T-cell (primary cell): ENCODE measurements at regions not wholly inside any gene's neighbourhood (a gene's known extent, or its start where the extent isn't known, plus 50 kb on each side); places are given as distances from the start of the nearest gene placed in this dataset.

ENCODE experiments used
- ATAC-seq, 4 experiments: fragments of 200-7000 bp in 3 of 4; fragments of 150-1000 bp in 1 of 4; cut with Tn5 transposase; replicated peaks in 1 of 4; 1 replicate in 3 of 4; 2 replicates in 1 of 4; pipeline ENCODE4 v1.10.0; 2021; ENCODE audit warnings: moderate library complexity in 3 of 4, mild to moderate bottlenecking in 2 of 4, moderate number of reproducible peaks in 1 of 4
- CTCF ChIA-PET, 2 donors: fragments of 300-600 bp; sonication (Branson Sonifier 250); formaldehyde crosslinking; loops; one replicate each; lab custom pipeline; 2022; ENCODE audit warnings: antibody characterized with exemption in 2 of 2; lab: Charles Lee
- POLR2A ChIA-PET, 2 donors: fragments of 300-600 bp; sonication (Branson Sonifier 250); formaldehyde crosslinking; loops; one replicate each; lab custom pipeline; 2022; ENCODE audit warnings: antibody characterized with exemption in 2 of 2; lab: Charles Lee
- DNase-seq, 35 experiments: peaks; one replicate each; pipeline versions ENCODE4 v3.0.0 to v3.0.0-alpha.2; 2013 to 2023
- H3K27ac ChIP-seq: one replicate; pipeline ENCODE4 v1.5.1; 2013; ENCODE audit warnings: low read length
- H3K27me3 ChIP-seq, 2 experiments: replicated peaks in 1 of 2; 1 replicate in 1 of 2; 2 replicates in 1 of 2; pipeline versions ENCODE4 v1.6.1 to v1.7.0; 2013; ENCODE audit warnings: low read length in 1 of 2, mixed read lengths in 1 of 2; ENCODE audit not compliant: control insufficient read depth in 2 of 2, insufficient read depth in 2 of 2; ENCODE audit errors: extremely low read depth in 1 of 2
- H3K36me3 ChIP-seq, 2 donors: 1 replicate in 1 of 2; 2 replicates in 1 of 2; pipeline versions ENCODE4 v1.6.1 to v1.7.0; 2013; ENCODE audit warnings: low read length in 1 of 2; ENCODE audit not compliant: control insufficient read depth in 2 of 2, insufficient read depth in 1 of 2; ENCODE audit errors: extremely low read depth in 1 of 2
- H3K4me1 ChIP-seq, 2 experiments: 1 replicate in 1 of 2; 2 replicates in 1 of 2; pipeline versions ENCODE4 v1.6.1 to v1.7.0; 2013; ENCODE audit warnings: low read length in 2 of 2, mixed read lengths in 1 of 2; ENCODE audit not compliant: insufficient read depth in 2 of 2, control insufficient read depth in 1 of 2; ENCODE audit errors: extremely low read depth in 1 of 2
- H3K4me3 ChIP-seq, 2 donors: 1 replicate in 1 of 2; 2 replicates in 1 of 2; pipeline versions ENCODE4 v1.5.1 to v1.7.0; 2013; ENCODE audit warnings: mild to moderate bottlenecking in 2 of 2, low read length in 1 of 2, moderate library complexity in 1 of 2; ENCODE audit not compliant: control insufficient read depth in 1 of 2; ENCODE audit errors: extremely low read depth in 1 of 2
- H3K9me3 ChIP-seq: 2 replicates; pipeline ENCODE4 v1.7.0; 2013
- H3K27ac Mint-ChIP-seq, 2 donors: one replicate each; pipeline ENCODE4 v1.8.0; 2020 to 2021; ENCODE audit warnings: mild to moderate bottlenecking in 2 of 2, mixed read lengths in 2 of 2
- H3K27me3 Mint-ChIP-seq, 2 donors: one replicate each; pipeline ENCODE4 v1.8.0; 2021 to 2022; ENCODE audit warnings: mixed read lengths in 2 of 2
- H3K36me3 Mint-ChIP-seq: one replicate; pipeline ENCODE4 v1.8.0; 2021; ENCODE audit warnings: mixed read lengths
- H3K4me1 Mint-ChIP-seq, 3 donors: one replicate each; pipeline ENCODE4 v1.8.0; 2020 to 2022; ENCODE audit warnings: mixed read lengths in 3 of 3, mild to moderate bottlenecking in 1 of 3
- H3K4me3 Mint-ChIP-seq, 3 donors: one replicate each; pipeline ENCODE4 v1.8.0; 2020 to 2022; ENCODE audit warnings: mild to moderate bottlenecking in 3 of 3, mixed read lengths in 3 of 3, moderate library complexity in 3 of 3
- H3K9me3 Mint-ChIP-seq, 3 donors: one replicate each; pipeline ENCODE4 v1.8.0; 2020 to 2022; ENCODE audit warnings: mixed read lengths in 3 of 3
- WGBS: methylation state at CpG from one replicate; pipeline ENCODE4 v1.1.5; 2013; ENCODE audit warnings: missing lambda C conversion rate; ENCODE audit not compliant: insufficient coverage; 5-methylcytosine and 5-hydroxymethylcytosine counted together

DNA sequence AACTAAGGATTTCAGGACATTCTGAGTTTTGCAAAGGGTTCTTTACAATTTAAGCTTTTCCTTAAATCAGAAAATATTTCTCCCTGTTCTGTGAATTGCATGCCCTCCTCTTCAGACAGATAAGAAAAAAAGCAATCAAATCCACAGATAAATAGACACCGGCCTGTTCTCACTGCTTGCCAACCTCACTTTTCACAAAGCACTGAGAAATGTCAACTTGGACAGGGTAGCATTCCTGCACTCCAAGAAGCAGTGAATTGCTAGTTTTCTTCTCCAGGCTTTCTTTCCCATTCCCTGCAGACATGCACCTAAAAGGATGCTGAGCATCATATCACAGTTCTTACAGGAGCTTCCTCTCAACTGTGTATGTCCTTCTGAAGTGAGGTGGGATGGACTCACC is 226.0 kb downstream of the CHRM3 start:
- DNase-seq (no peak), ATAC-seq (no peak)
- Mint-ChIP-seq H3K27ac (no peak overlapping the region), H3K4me1 (no peaks in the 10 kb centered on the region), H3K27me3 (no peaks in the 10 kb centered on the region), H3K36me3 (no peaks in the 10 kb centered on the region), H3K4me3 (no peak overlapping the region), H3K9me3 (no peaks in the 10 kb centered on the region)
- ChIA-PET CTCF (no interaction called here), POLR2A (interaction anchor here in 1 of 2 donors (0.5 kb wide), 1 partner anchor 75 kb away, joined by 3 read pairs; no protein-coding TSS in a partner anchor)
- H3K27ac ChIP-seq, result no peak overlapping the region
- no peaks in the 10 kb centered on the region for H3K27me3 ChIP-seq
- H3K36me3 ChIP-seq, result no peaks in the 10 kb centered on the region
- no peaks in the 10 kb centered on the region for H3K4me1 ChIP-seq
- no peak overlapping the region for H3K4me3 ChIP-seq
- no peaks in the 10 kb centered on the region for H3K9me3 ChIP-seq
- 100% methylated on average over 1 of the region's 1 CpG for WGBS

DNA sequence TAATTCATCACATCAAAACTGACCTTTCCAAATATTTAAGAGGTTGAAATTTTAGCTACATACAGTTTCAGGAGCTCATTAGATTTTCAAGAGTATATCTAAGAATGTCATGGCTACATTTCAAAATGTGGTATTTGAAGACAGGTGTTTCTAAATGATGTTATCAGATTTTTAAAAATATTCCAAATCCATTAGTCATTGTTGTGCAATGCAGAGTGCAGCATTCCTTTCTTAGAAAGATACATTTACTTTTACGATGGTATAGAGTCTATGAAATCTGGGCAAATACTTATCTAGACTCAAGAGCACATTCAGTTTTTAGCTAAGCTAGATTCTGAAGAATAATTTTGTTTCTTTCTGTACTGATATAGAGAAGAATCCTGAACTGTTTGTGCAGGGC is 230.3 kb downstream of the CHRM3 start:
- H3K4me3 ChIP-seq, result no peak overlapping the region
- Mint-ChIP-seq H3K36me3 (no peaks in the 10 kb centered on the region), H3K27ac (no peak overlapping the region), H3K4me1 (no peaks in the 10 kb centered on the region), H3K4me3 (no peak overlapping the region), H3K27me3 (no peaks in the 10 kb centered on the region), H3K9me3 (no peaks in the 10 kb centered on the region)
- no peaks in the 10 kb centered on the region for H3K4me1 ChIP-seq
- H3K27ac ChIP-seq, result no peak overlapping the region
- H3K36me3 ChIP-seq, result no peaks in the 10 kb centered on the region
- ChIA-PET POLR2A (no interaction called here), CTCF (no interaction called here)
- no peaks in the 10 kb centered on the region for H3K9me3 ChIP-seq
- no peaks in the 10 kb centered on the region for H3K27me3 ChIP-seq
- ATAC-seq (no peak), DNase-seq (no peak)
- WGBS, result no CpG with 5 or more reads among the region's 1 CpG

DNA sequence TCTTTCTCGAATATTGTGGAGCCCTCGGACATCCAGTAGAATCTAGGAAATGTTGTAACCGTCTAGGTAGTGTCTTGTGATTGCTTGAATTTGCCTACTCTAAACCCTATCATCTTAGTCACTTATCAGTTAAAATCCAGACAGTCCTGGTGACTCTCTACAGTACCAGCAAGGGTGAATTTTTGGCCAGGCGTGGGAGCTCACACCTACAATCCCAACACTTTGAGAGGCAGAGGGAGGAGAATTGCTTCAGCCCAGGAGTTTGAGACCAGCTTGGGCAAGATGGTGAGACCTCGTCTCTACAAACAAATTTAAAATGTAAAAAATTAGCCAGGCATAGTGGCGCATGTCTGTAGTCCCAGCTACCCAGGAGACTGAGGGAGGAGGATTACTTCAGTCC is 230.9 kb downstream of the CHRM3 start:
- Mint-ChIP-seq H3K4me3 (no peak overlapping the region), H3K27me3 (no peaks in the 10 kb centered on the region), H3K27ac (no peak overlapping the region), H3K4me1 (no peaks in the 10 kb centered on the region), H3K36me3 (no peaks in the 10 kb centered on the region), H3K9me3 (peaks cover 0 to 5% (median 1%) of the 10 kb centered on the region in 3 donors)
- no peaks in the 10 kb centered on the region for H3K36me3 ChIP-seq
- ATAC-seq, result no peak
- WGBS, result no CpG with 5 or more reads among the region's 6 CpGs
- no peaks in the 10 kb centered on the region for H3K27me3 ChIP-seq
- ChIA-PET CTCF (no interaction called here), POLR2A (no interaction called here)
- H3K9me3 ChIP-seq, result no peaks in the 10 kb centered on the region
- no peak overlapping the region for H3K4me3 ChIP-seq
- DNase-seq, result no peak
- H3K4me1 ChIP-seq, result no peaks in the 10 kb centered on the region
- no peak overlapping the region for H3K27ac ChIP-seq

DNA sequence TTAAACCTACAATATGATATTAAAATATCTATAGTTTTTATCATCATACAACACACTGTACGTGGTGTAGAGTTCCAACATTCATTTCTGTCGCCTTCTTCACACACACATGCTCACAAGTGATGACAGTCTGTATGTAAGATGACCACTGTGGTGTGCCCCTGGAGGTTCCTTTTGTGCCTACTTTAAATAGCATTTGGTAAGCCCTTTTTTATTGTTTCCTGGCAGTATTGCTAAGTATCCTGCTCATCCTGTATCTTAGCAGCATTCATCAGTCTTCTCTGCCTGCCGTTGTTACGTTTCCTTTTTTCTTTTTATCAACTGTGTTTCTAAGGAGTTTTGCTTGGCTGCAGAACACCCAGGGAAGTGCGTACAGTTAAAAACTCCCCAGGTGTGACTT is 231.4 kb downstream of the CHRM3 start:
- H3K36me3 Mint-ChIP-seq, result no peaks in the 10 kb centered on the region
- no peaks in the 10 kb centered on the region for H3K9me3 ChIP-seq
- no peaks in the 10 kb centered on the region for H3K36me3 ChIP-seq
- no peaks in the 10 kb centered on the region for H3K27me3 ChIP-seq
- H3K9me3 Mint-ChIP-seq, result peaks cover 0 to 9% (median 4%) of the 10 kb centered on the region in 3 donors
- ChIA-PET POLR2A (no interaction called here), CTCF (no interaction called here)
- H3K4me3 ChIP-seq, result no peak overlapping the region
- no peaks in the 10 kb centered on the region for H3K27me3 Mint-ChIP-seq
- H3K27ac ChIP-seq, result no peak overlapping the region
- no peaks in the 10 kb centered on the region for H3K4me1 ChIP-seq
- DNase-seq, result no peak
- H3K27ac Mint-ChIP-seq, result no peak overlapping the region
- WGBS, result 100% methylated on average over 1 of the region's 5 CpGs
- no peak for ATAC-seq
- no peak overlapping the region for H3K4me3 Mint-ChIP-seq
- no peaks in the 10 kb centered on the region for H3K4me1 Mint-ChIP-seq

DNA sequence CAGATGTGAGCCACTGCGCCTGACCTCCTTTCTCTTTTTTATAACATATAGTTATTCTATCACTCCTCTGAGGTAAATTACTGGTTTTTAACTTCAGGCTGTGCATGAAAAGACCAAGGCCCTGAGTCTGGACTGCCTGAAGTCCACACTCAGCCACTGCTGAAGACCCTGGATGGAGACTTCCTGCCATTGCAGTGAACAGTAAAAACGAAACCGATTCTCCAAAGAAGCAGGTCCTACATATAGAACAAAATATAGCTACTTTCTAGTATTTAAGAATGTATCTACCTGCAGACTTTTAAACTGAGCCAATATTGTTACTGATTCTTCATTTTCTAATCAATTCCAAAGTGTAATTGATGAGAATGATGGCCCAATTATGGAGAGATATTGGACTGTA is 232.8 kb downstream of the CHRM3 start:
- Mint-ChIP-seq H3K4me3 (no peak overlapping the region), H3K4me1 (no peaks in the 10 kb centered on the region), H3K27me3 (no peaks in the 10 kb centered on the region), H3K36me3 (no peaks in the 10 kb centered on the region), H3K27ac (no peak overlapping the region), H3K9me3 (peaks cover 0 to 9% (median 4%) of the 10 kb centered on the region in 3 donors)
- H3K4me3 ChIP-seq, result no peak overlapping the region
- no CpG with 5 or more reads among the region's 3 CpGs for WGBS
- H3K36me3 ChIP-seq, result no peaks in the 10 kb centered on the region
- ATAC-seq (no peak), DNase-seq (no peak)
- POLR2A ChIA-PET, result no interaction called here
- no peaks in the 10 kb centered on the region for H3K4me1 ChIP-seq
- H3K9me3 ChIP-seq, result no peaks in the 10 kb centered on the region
- H3K27me3 ChIP-seq, result no peaks in the 10 kb centered on the region
- H3K27ac ChIP-seq, result no peak overlapping the region
- CTCF ChIA-PET, result interaction anchor here in 1 of 2 donors (0.7 kb wide), 1 partner anchor 181 kb away, joined by 3 read pairs; no protein-coding TSS in a partner anchor

DNA sequence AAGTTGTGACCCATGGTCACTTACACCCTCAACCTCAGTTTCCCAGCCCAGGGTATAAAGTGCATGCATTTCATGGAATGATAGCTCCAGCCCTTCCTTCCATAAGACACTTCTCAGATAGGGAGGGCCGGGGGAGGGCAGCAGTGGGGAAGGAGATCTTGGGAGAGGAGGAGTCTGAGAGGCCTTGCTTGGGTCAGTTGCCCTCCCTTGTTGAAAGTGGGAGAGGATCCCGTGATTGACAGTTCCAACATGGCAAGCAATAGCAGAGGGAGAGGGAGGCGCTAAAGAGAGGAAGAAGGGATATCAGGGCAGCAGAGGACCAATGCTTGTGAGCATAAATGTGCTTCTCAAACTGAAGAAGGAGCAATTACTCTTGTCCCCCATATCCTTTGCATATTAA is 244.4 kb downstream of the CHRM3 start:
- no peak for DNase-seq
- ChIA-PET CTCF (no interaction called here), POLR2A (no interaction called here)
- Histone ChIP-seq H3K9me3 (no peaks in the 10 kb centered on the region), H3K4me3 (no peak overlapping the region), H3K27ac (no peak overlapping the region), H3K36me3 (no peaks in the 10 kb centered on the region), H3K27me3 (no peaks in the 10 kb centered on the region), H3K4me1 (no peaks in the 10 kb centered on the region)
- H3K9me3 Mint-ChIP-seq, result no peaks in the 10 kb centered on the region
- H3K27me3 Mint-ChIP-seq, result no peaks in the 10 kb centered on the region
- no peak for ATAC-seq
- no peaks in the 10 kb centered on the region for H3K36me3 Mint-ChIP-seq
- H3K27ac Mint-ChIP-seq, result no peak overlapping the region
- peaks cover 0 to 1% (median 0%) of the 10 kb centered on the region in 3 donors for H3K4me1 Mint-ChIP-seq
- no peak overlapping the region for H3K4me3 Mint-ChIP-seq
- WGBS, result no CpG with 5 or more reads among the region's 3 CpGs

DNA sequence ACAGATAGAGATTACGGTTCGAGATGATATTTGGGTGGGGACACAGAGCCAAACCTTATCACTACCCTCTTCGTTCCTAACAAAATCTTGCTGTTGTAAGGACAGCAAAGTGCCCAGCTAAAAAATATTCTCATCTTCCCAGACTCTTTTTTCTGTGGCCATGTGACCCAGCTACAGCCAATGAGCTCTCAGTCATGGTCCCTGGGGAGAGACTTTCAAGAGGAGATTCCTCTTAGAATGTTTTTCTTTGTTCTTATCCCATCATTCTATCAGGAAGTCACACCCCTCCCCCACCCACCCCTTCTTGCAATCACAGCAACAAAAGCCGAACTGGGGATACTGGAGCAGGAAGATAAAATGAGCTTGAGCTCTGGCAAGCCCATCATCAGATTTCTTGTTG is 247.1 kb downstream of the CHRM3 start:
- H3K9me3 ChIP-seq, result no peaks in the 10 kb centered on the region
- H3K36me3 ChIP-seq, result no peaks in the 10 kb centered on the region
- no peak overlapping the region for H3K27ac Mint-ChIP-seq
- H3K27me3 ChIP-seq, result no peaks in the 10 kb centered on the region
- no peaks in the 10 kb centered on the region for H3K27me3 Mint-ChIP-seq
- DNase-seq (no peak), ATAC-seq (no peak)
- no peak overlapping the region for H3K4me3 Mint-ChIP-seq
- H3K4me3 ChIP-seq, result no peak overlapping the region
- no CpG with 5 or more reads among the region's 4 CpGs for WGBS
- no peaks in the 10 kb centered on the region for H3K4me1 ChIP-seq
- ChIA-PET CTCF (no interaction called here), POLR2A (interaction anchor here in 1 of 2 donors (0.7 kb wide), 1 partner anchor 131 kb away, joined by 7 read pairs; no protein-coding TSS in a partner anchor)
- no peak overlapping the region for H3K27ac ChIP-seq
- H3K36me3 Mint-ChIP-seq, result no peaks in the 10 kb centered on the region
- H3K4me1 Mint-ChIP-seq, result peaks cover 0 to 1% (median 0%) of the 10 kb centered on the region in 3 donors
- no peaks in the 10 kb centered on the region for H3K9me3 Mint-ChIP-seq
